ENCODE measurements at regions not wholly inside any gene's neighbourhood (a gene's known extent, or its start where the extent isn't known, plus 50 kb on each side); places are given as distances from the start of the nearest gene placed in this dataset.

DNA sequence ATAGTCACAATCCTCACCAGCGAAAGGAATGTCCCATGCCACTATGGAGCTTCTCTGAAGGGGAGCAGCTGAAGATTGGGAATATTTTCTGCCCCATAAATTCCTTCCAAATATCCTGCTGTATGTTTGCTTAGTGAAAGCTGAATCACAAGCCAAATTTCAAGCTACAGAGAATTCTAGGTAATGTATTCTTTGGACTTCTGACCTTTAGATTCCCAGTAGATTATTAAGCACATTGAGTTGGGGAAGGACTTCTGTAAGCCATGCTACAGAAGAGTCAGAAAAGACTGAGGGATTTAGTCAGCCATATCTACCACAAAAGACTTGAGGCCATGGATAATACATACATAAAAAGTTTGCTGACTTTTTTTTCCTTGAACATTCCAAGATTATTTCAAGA, 1342.0 kb upstream of the NUDT12 start:
- TF ChIP-seq GATA3 (IDR thresholded peaks at IDR 0.05; ENCODE audit: low read depth, low read length) (no peak), GATA2 (IDR thresholded peaks at IDR 0.05; ENCODE audit: low read depth, low read length) (no peak)

DNA sequence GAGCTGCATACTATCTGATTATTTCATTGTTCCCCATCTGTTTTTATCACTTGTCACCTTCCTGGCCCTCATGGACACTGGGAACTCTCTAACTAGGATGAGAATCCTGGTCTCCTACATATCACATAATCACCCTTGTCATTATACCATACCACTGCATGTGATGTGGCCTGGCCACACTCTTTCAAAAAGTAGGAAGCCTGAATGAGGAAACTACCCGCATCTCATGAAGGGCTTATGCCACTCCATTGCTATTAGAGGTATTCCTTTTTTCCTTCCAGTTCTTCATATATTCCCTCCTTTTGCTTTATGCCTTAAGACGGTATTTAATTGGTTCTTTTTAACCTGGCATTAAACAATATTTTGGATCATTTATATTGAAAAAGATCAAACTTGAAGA, 1341.4 kb upstream of the NUDT12 start:
- TF ChIP-seq GATA3 (IDR thresholded peaks at IDR 0.05; ENCODE audit: low read depth, low read length), result no peak

DNA sequence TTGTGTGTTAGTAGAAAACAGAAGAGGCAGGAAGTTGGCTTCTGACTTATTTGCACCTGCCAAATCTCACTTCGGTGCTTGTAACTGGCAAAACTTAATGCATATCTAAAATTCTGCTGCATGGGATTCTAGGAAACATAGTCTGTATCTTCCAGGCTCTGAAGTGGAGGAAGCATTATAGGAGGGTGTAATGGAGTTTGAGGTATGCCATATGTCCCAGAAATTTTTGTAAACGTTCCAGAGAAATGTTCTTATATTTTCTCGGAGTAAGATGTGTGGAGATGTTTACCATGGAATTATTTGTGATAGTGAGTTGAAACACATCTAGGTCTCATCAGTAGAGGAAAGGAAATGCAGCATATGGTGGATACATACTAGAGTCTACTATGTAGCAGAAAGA, 1329.0 kb upstream of the NUDT12 start:
- TF ChIP-seq GATA3 (IDR thresholded peaks at IDR 0.05; ENCODE audit: low read depth, low read length) (no peak), GATA2 (IDR thresholded peaks at IDR 0.05; ENCODE audit: low read depth, low read length) (no peak)

DNA sequence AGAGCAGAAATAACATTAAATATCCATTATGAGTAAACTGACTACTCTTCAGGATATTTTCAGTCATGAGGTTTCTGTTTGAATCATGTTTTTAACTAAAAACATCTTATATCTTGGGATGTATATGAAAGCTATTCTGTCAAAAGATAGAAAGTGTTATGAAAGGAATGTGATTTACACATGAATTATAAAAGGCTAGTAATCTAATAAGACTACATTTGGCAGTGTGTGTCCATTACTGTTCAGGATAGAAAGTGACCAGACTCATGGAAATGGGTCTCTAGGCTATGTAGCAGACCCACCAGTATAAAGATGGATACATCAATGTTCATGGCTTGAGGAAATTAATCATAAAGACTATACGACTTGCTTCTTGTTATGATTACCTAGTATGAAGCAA, 1328.2 kb upstream of the NUDT12 start:
- TF ChIP-seq GATA2 (IDR thresholded peaks at IDR 0.05; ENCODE audit: low read depth, low read length) (no peak), GATA3 (IDR thresholded peaks at IDR 0.05; ENCODE audit: low read depth, low read length) (no peak)

DNA sequence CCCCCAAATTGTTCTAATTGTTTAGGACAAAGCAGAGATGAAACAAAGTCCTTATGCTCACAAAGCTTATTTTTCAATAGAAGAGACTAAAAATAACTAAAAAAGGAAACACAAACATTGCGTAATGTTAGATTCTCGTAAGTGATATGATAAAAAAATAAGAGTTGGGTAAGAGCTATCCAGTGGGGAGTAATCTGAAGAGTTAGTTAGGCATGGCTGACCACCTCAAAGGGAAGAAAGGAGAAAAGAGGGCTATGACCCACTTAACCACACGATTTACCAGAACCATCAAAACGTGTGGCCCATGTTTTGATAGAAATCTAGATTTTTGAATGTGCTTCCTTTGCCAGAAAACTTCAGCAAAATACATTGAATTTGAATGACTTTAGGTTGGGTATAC, 1296.8 kb upstream of the NUDT12 start:
- TF ChIP-seq GATA2 (IDR thresholded peaks at IDR 0.05; ENCODE audit: low read depth, low read length), result no peak
- no peak for TF ChIP-seq GATA3 (IDR thresholded peaks at IDR 0.05; ENCODE audit: low read depth, low read length)

DNA sequence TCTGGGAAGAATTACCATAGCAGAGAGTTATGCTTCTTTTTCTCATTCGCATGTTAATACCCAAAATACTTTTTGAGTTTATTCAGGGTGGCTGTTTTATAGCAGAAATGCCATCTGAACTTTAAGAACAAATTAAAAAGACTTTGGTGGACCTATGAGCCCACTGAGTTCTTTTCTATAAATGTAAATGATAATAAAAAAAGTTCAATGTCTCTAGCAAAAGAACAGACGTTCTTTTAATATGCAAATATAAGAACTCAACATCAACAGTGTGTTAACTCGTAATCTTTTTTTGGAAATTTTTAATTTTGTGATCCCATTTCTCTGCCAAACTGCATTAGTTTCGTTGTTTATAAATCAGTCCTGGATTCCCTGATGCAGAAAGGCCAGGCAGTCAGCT, 1283.0 kb upstream of the NUDT12 start:
- TF ChIP-seq GATA3 (IDR thresholded peaks at IDR 0.05; ENCODE audit: low read depth, low read length), result no peak
- no peak for TF ChIP-seq GATA2 (IDR thresholded peaks at IDR 0.05; ENCODE audit: low read depth, low read length)

DNA sequence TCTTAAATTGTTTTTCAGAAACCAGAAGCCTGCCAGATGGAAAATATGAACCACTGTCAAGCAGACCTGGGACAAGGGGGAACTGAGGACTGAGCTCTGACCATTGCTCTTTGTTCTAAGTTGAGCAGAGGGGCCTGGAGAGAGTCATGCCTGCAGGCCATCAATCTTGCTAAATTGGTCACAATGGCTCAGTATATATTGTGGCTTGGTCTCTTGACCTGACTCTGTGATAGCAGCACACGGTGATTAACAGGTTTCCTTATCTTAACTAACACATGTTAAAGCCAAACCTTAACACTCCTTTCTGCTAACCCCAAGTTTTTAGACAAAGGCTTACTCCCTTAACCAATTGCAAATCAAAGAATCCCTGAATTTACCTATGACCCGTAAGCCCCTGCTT, 1281.2 kb upstream of the NUDT12 start:
- no peak for TF ChIP-seq GATA2 (IDR thresholded peaks at IDR 0.05; ENCODE audit: low read depth, low read length)
- no peak for TF ChIP-seq GATA3 (IDR thresholded peaks at IDR 0.05; ENCODE audit: low read depth, low read length)

DNA sequence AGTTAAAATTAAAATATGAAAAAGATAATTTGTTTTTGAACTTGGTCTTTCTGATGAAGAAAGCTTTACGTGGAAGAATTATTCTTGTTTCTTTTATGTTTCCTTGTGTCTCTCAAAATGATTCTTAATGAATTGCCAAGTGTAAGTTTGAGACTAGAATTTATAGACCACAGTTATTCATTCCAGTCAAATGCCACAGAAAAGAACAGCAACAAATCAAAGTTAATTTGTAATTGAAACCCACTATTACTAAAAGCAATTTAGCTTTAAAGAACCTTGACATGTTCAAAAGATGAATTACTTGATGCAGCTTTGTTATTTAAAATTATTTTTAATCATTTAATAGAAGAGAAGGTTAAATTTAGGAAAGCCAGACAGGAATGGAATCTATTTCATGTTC, 1277.7 kb upstream of the NUDT12 start:
- TF ChIP-seq GATA2 (IDR thresholded peaks at IDR 0.05; ENCODE audit: low read depth, low read length) (no peak), GATA3 (IDR thresholded peaks at IDR 0.05; ENCODE audit: low read depth, low read length) (no peak)

DNA sequence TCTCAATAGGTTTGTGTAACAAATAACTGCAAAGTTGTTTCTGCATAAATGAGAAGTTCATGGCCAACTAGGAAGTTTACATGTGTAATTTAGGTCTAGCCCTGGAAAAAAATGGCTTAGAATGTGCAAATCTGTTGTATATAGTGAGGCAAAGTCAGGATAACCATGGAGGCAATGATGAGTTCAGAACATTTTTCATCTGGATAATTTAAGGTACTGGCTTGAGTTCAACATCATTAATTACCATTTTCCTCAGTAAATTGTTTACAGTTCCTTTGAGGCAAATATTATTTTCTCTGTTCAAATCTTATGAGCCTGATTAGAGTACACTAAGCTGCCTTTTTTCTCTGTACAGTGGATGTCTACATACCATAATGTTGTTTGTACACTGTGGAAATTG, 1259.0 kb upstream of the NUDT12 start:
- TF ChIP-seq GATA3 (IDR thresholded peaks at IDR 0.05; ENCODE audit: low read depth, low read length), result no peak
- no peak for TF ChIP-seq GATA2 (IDR thresholded peaks at IDR 0.05; ENCODE audit: low read depth, low read length)

DNA sequence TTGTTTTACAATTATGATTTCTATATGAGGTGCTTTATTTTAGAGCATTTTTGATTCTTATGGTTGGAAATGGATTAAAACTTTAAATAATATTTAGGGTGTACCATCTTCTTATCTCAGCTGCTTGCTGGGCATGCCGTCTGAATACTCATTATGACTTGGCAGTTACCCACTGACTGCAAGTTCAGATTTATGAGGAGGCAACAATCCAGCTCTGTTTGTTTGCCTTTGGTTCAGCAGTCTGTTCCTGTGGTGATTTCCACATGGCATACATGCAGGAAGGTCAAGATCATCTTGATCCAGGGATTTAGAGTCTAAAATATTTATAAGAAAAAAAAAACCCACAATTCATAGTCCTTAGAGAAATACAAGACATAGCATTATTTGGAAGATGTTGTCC, 1254.5 kb upstream of the NUDT12 start:
- TF ChIP-seq GATA2 (IDR thresholded peaks at IDR 0.05; ENCODE audit: low read depth, low read length), result no peak
- no peak for TF ChIP-seq GATA3 (IDR thresholded peaks at IDR 0.05; ENCODE audit: low read depth, low read length)

DNA sequence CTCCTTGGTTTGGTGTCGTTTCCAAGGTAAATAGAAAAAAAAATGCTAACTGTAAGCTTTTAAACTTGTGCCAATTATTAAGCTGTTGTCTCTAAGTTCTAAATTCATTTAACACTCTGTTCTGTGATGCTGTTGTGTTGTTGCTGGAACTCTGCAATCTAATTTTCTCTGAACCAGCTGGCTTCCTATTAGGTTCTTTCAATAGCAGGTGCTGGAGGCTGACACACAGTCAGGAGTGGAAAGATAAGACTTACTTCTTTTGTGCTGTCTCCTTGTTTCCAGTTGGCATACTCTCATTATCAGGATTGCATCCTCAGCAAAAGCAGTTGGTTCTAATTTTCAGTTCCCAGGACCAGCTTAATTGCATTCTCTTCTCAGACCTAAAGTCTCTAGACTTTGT, 1252.6 kb upstream of the NUDT12 start:
- TF ChIP-seq GATA3 (IDR thresholded peaks at IDR 0.05; ENCODE audit: low read depth, low read length), result no peak
- TF ChIP-seq GATA2 (IDR thresholded peaks at IDR 0.05; ENCODE audit: low read depth, low read length), result no peak

DNA sequence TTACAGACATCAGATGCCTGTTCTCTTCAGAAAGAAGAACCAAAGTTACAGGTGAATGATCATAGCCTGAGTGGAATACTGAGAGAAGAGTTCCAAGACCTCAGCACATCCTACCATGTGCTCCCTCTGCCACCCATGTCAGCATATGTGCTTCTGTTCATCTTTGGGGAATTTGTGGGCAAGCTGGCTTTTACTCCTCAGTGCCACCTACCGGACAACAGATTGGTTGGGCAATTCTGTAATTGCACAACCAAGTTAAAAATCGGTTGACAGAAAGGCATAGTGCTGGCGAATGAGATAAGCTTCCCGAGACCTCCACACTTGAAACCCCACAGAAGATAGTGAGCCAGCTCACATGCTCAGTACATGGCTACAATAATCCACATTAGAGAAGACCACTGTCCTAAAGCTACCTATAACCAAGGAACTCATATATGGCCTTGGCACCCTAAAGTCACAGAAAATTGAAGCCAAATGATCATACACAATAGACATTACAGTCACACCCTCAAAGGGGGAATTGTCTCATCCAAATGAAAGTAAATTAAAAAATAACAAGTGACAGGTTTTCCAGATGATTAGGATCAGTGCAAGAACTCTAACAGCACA, 1238.0 kb upstream of the NUDT12 start:
- TF ChIP-seq GATA2 (IDR thresholded peaks at IDR 0.05; ENCODE audit: low read depth, low read length) (no peak), GATA3 (IDR thresholded peaks at IDR 0.05; ENCODE audit: low read depth, low read length) (no peak)

DNA sequence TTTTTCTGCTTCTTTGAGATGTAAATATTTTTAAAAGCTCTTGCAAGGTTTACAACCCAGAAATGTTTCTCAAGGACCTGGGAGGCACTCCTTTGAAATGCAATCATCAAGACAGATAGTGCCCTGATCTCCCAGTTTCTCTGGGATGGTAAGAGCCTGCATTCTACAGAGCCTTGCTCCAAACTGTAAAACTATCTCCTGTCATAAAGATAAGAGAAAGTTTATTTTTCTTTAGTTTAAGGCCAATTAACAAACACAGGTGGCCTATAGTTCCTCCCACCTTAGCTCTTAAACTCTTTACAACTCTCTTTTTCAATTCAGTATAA, 1231.1 kb upstream of the NUDT12 start:
- TF ChIP-seq GATA2 (IDR thresholded peaks at IDR 0.05; ENCODE audit: low read depth, low read length) (no peak), GATA3 (IDR thresholded peaks at IDR 0.05; ENCODE audit: low read depth, low read length) (no peak)

DNA sequence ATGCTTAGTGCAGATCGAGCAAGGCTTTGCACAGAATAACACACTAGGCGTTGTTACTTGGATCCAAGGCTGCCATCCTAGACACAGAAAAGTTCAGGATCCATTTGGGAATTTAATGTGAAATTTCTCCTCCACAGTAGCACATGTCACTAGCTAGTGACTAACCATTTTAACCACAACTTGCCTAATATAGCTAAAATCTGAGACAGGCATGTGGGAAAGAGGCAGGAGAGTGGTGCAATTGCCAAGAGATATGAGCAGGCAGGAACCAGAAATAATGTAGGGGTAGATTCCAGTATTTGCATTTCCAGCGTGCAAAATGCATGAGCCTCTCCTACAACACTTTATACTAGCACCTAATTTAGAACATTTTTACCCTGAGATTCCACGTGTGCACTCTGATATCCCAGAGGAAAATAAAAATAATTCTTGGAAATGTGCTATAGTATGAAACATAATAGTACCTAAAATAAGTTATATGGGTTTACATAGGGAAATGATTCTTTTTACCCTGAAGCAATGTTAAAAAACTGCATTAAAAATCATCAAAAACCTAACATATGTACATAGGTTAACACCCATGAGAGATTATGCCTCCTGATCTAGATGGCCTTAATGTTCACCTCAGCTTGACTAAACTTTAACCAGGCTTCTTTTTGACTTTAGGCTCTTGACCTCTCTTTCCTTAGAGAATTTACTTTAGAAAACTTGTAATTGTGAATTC, 1230.6 kb upstream of the NUDT12 start:
- no peak for TF ChIP-seq GATA2 (IDR thresholded peaks at IDR 0.05; ENCODE audit: low read depth, low read length)
- no peak for TF ChIP-seq GATA3 (IDR thresholded peaks at IDR 0.05; ENCODE audit: low read depth, low read length)

DNA sequence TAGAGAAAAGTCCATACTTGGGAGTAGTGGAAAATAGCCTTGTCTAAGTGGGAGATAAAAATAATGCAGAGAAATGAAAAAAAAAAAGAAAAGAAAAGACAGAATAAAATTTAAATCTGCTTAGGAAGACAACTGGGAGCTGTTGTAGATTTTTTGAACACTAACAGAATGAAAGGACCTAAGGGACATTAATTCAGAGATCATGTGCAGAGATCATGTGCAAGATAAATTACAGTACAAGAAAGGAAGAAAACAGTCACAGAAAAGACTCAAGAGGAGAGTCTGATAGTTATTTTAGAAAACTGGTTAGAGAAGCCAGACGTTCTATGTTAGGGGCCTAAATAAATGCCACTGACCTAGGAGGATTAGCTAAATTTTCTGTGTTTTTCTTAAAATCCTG, 1226.8 kb upstream of the NUDT12 start:
- no peak for TF ChIP-seq GATA2 (IDR thresholded peaks at IDR 0.05; ENCODE audit: low read depth, low read length)
- no peak for TF ChIP-seq GATA3 (IDR thresholded peaks at IDR 0.05; ENCODE audit: low read depth, low read length)

DNA sequence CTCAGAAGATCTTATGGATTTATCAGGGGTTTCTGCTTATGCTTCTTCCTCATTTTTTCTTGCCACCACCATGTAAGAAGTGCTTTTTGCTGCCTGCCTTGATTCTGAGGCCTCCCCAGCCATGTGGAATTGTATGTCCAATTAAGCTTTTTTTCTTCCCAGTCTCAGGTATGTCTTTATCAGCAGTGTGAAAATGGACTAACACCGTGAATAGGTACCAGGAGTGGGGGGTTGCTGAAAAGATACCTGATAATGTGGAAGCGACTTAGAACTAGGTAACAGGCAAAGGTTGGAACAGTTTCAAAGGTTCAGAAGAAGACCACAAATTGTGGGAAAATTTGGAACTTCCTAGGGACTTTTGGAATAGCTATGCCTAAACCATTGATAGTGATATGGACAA, 1222.5 kb upstream of the NUDT12 start:
- no peak for TF ChIP-seq GATA3 (IDR thresholded peaks at IDR 0.05; ENCODE audit: low read depth, low read length)
